ENCODE measurements at regions not wholly inside any gene's neighbourhood (a gene's known extent, or its start where the extent isn't known, plus 50 kb on each side); places are given as distances from the start of the nearest gene placed in this dataset.

- Histone ChIP-seq H3K36me3 (no peaks in the 10 kb centered on the region), H3K27me3 (replicated peaks; ENCODE audit: insufficient read depth) (no peaks in the 10 kb centered on the region), H3K4me1 (ENCODE audit: control insufficient read depth in 1 of 2, low read depth in 2 of 2) (no peaks in the 10 kb centered on the region), H3K9me3 (no peaks in the 10 kb centered on the region), H3K27ac (no peak overlapping the region), H3K4me3 (no peak overlapping the region)
- TF ChIP-seq CTCF (IDR thresholded peaks at IDR 0.05) = no peak
- no peak for ATAC-seq (ENCODE audit: insufficient number of reproducible peaks, low FRiP score, low read depth)
- DNase-seq (ENCODE audit: low spot score) = no peak
These were observed 66.7 kb upstream of the NECTIN1 start for GRCh38 chr11:119795690-119796089.

- H3K27ac ChIP-seq = no peak overlapping the region
- H3K36me3 ChIP-seq = no peaks in the 10 kb centered on the region
- no peaks in the 10 kb centered on the region for H3K4me1 ChIP-seq (ENCODE audit: control insufficient read depth in 1 of 2, low read depth in 2 of 2)
- ATAC-seq (ENCODE audit: insufficient number of reproducible peaks, low FRiP score, low read depth) (no peak), DNase-seq (ENCODE audit: low spot score) (no peak)
- TF ChIP-seq CTCF (IDR thresholded peaks at IDR 0.05) = no peak
- H3K27me3 ChIP-seq (replicated peaks; ENCODE audit: insufficient read depth) = no peaks in the 10 kb centered on the region
- no peak overlapping the region for H3K4me3 ChIP-seq
- H3K9me3 ChIP-seq = no peaks in the 10 kb centered on the region
These were observed 66.2 kb upstream of the NECTIN1 start for GRCh38 chr11:119795231-119795630.

GRCh38 chr11:119794756-119795155 is 65.8 kb upstream of the NECTIN1 start:
- Histone ChIP-seq H3K27me3 (replicated peaks; ENCODE audit: insufficient read depth) (no peaks in the 10 kb centered on the region), H3K9me3 (no peaks in the 10 kb centered on the region), H3K27ac (no peak overlapping the region), H3K4me1 (ENCODE audit: control insufficient read depth in 1 of 2, low read depth in 2 of 2) (no peaks in the 10 kb centered on the region), H3K4me3 (no peak overlapping the region), H3K36me3 (no peaks in the 10 kb centered on the region)
- DNase-seq (ENCODE audit: low spot score) = no peak
- no peak for ATAC-seq (ENCODE audit: insufficient number of reproducible peaks, low FRiP score, low read depth)
- no peak for TF ChIP-seq CTCF (IDR thresholded peaks at IDR 0.05)

GRCh38 chr11:119794141-119794665 is 65.2 kb upstream of the NECTIN1 start:
- Histone ChIP-seq H3K4me3 (no peak overlapping the region), H3K4me1 (ENCODE audit: control insufficient read depth in 1 of 2, low read depth in 2 of 2) (no peaks in the 10 kb centered on the region), H3K36me3 (no peaks in the 10 kb centered on the region), H3K9me3 (no peaks in the 10 kb centered on the region), H3K27ac (no peak overlapping the region), H3K27me3 (replicated peaks; ENCODE audit: insufficient read depth) (no peaks in the 10 kb centered on the region)
- ATAC-seq (ENCODE audit: insufficient number of reproducible peaks, low FRiP score, low read depth) (no peak), DNase-seq (ENCODE audit: low spot score) (no peak)
- TF ChIP-seq CTCF (IDR thresholded peaks at IDR 0.05) = no peak

- TF ChIP-seq CTCF (IDR thresholded peaks at IDR 0.05) = no peak
- DNase-seq (ENCODE audit: low spot score) (no peak), ATAC-seq (ENCODE audit: insufficient number of reproducible peaks, low FRiP score, low read depth) (no peak)
- H3K27me3 ChIP-seq (replicated peaks; ENCODE audit: insufficient read depth) = no peaks in the 10 kb centered on the region
- no peaks in the 10 kb centered on the region for H3K4me1 ChIP-seq (ENCODE audit: control insufficient read depth in 1 of 2, low read depth in 2 of 2)
- no peak overlapping the region for H3K27ac ChIP-seq
- H3K9me3 ChIP-seq = no peaks in the 10 kb centered on the region
- no peaks in the 10 kb centered on the region for H3K36me3 ChIP-seq
- H3K4me3 ChIP-seq = no peak overlapping the region
These were observed 64.5 kb upstream of the NECTIN1 start for GRCh38 chr11:119793335-119793984.
